ENCODE measurements at regions not wholly inside any gene's neighbourhood (a gene's known extent, or its start where the extent isn't known, plus 50 kb on each side); places are given as distances from the start of the nearest gene placed in this dataset.
A peak's percentile ranks its signal among the peaks of the same experiment; 100 is the strongest.
"Not testable (repeated sequence)": the region's sequence is repeated elsewhere in the genome, so short reads cannot be mapped to it uniquely, and the experiment has no call there.

DNA sequence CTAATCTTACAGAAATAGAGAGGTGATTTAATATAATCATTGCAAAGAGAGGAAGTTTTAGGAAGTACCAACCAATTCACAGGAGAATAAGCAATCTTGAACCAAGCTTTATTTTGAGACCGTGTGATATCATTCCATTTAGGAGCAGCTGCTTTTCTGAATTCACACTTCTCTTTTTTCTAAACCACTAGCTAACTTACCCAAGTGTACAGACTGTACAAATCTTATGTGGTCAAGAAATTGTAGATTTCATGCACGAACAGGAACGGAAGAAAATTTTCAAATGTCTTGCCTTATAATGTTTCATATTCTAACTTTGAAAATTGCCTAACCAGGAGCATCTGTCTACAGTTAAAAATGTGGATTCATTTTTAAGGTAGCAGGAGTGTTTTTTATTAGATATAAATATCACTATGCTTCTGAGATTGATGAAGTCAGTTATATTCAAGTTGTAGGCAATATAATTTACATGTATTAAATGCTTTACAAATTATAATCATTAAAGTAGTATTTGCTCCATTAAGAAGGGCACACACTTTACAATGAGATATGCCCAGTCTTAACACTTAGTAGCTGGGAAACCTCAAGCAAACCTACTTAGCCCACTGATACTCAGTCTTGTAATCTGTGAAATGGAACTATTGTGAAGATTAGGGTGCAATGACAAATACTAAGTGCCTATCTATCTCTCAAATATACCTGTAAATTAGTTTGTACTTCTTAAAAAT is 86.7 kb upstream of the FOXN2 start:
- DNase-seq: no peak

DNA sequence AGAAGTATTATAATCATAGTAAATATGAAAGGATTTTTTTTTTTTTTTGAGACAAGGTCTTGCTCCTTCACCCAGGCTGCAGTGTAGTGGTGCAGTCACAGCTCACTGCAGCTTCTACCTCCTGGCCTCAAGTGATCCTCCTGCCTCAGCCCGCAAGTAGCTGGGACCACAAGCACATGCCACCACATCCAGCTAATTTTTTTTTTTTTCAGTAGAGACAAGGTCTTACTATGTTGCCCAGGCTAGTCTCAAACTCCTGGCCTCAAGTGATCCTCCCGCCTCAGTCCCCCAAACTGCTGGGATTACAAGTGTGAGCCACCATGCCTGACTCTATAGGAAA is 86.2 kb upstream of the FOXN2 start:
- DNase-seq: no peak

DNA sequence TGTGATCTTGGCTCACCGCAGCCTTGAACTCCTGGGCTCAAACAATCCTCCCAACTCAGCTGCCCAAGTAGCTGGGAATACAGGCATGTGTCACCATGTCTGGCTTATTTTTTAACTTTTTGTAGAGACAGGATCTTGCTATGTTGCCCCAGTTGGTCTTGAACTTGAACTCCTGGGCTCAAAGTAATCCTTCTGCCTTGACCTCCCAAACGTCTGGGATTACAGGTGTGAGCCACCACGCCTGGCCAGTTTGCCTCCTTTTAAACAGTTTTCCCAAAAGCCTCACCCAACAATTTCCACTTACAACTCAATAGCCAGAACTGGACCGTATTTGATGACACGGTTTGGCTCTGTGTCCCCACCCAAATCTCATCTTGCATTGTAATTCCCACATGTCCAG is 85.4 kb upstream of the FOXN2 start:
- no peak for DNase-seq

DNA sequence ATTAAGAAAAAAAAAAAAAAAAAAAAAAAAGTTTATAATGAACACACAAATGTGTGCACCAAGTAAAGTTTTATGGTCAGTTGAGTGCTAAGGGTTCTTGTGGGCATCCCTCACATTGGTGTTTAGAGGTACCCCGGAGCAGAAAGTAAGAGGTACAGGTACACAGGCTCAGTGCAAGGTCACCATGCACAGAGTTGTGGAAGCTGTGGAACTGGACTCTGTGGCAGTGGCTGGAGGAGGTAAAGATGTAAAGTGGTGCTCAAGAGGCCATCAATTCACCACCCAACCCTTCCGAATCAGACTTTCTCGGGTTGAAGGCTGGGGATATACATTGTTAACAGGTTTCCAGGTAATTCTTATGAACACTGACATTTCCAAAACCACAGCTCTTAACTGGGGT is 83.6 kb upstream of the FOXN2 start:
- no peak for DNase-seq

DNA sequence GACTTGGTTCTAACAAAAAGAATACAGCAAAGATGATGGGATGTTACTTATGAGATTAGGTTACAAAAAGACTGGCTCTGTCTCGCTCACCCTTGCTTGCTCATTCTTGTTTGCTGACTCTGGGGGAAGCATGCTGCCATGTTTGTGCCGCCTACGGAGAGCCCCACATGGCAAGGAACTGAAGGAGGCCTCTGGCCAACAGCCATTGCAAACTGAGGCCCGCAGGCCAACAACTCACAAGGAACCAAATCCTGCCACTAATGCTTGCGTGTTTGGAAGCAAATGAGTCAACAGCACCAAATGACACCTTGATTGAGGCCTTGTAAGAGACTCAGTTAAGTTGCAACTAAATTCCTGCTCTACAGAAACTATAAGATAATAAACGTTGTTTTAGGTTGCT is 82.1 kb upstream of the FOXN2 start:
- DNase-seq: no peak

DNA sequence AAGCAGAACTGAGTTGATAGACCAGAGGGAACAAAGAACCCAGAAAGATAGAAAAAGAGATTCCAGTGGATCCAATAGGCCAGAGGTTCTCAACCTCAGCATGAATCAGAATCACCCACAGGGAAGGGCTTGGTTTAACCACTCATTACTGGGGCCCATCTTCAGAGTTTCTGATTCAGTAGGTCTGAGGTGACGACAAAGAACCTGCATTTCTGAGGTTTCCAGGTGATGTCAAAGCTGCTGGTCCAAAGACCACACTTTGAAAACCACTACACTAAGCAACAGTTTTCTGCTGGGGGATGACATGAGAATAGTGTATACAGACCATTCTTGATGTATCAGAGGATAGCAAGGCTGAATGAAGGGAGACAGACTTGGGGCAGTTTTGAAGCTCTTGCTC is 81.5 kb upstream of the FOXN2 start:
- no peak for DNase-seq

DNA sequence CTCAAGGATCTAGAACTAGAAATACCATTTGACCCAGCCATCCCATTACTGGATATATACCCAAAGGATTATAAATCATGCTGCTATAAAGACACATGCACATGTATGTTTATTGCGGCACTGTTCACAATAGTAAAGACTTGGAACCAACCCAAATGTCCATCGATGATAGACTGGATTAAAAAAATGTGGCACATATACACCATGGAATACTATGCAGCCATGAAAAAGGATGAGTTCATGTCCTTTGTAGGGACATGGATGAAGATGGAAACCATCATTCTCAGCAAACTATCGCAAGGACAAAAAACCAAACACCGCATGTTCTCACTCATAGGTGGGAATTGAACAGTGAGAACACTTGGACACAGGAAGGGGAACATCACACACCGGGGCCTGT is 80.7 kb upstream of the FOXN2 start:
- DNase-seq: not testable (repeated sequence)

DNA sequence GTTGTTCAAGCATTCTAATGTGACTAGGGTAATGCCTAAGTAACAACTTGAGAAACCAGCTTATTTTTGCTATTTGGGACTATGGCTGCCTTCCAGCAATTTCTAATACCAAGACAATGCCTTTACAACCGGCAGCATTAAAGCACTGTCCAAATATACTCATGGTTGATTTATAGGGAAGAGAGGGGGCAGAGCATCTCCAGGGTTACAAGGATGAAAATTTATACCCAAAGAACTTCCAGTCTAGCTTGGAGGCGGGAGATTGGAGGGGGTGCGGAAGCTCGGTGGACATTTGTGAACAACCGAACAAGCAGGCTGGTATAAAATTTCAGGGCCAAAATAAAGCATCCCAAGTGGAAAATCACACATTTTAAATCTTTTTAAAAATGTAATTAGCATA is 79.4 kb upstream of the FOXN2 start:
- no peak for DNase-seq

DNA sequence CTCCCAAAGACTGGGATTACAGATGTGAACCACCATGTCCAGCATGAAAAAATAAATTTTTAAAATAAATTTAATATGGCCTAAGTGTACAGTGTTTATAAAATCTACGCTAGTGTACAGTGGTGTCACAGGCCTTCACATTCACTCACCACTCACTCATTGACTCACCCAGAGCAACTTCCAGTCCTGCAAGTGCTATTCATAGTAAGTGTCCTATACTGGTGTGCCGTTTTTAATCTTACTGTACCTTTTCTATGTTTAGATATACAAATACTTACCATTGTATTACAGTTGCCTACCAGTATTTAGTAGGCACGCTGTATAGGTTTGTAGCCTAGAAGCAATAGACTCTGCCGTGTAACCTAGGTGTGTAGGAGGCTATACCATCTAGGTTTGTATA is 76.1 kb upstream of the FOXN2 start:
- DNase-seq: no peak

DNA sequence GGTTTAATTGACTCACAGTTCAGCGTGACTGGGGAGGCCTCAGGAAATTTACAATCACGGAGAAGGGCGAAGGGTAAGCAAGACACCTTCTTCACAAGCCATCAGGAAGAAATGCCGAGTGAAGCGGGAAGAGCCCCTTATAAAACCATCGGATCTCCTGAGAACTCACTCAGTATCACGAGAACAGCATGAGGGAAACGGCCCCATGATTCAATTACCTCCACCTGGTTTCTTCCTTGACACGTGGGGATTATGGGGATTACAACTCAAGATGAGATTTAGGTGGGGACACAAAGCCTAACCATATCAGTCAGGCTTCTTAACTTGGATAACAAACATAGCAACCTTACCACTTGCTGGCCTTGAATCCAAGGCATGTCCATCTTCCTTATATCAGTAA is 73.6 kb upstream of the FOXN2 start:
- no peak for DNase-seq

DNA sequence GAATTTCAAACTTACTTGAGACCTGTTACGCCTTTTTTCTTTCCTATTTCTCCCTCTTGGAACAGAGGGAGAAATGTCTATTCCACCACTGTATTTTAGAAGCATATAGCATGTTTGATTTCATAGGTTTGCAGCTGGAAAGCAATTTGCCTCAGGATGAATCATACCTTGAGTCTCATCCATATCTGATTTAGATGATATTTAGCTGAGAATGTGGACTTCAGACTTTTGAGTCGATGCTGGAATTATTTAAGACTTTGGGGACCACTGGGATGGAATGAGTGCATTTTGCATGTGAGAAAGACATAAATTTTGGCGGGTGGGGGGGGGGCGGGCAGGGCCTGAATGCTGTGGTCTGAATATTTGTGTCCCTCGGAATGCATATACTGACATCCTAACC is 67.3 kb upstream of the FOXN2 start:
- DNase-seq: peak; percentile 17

DNA sequence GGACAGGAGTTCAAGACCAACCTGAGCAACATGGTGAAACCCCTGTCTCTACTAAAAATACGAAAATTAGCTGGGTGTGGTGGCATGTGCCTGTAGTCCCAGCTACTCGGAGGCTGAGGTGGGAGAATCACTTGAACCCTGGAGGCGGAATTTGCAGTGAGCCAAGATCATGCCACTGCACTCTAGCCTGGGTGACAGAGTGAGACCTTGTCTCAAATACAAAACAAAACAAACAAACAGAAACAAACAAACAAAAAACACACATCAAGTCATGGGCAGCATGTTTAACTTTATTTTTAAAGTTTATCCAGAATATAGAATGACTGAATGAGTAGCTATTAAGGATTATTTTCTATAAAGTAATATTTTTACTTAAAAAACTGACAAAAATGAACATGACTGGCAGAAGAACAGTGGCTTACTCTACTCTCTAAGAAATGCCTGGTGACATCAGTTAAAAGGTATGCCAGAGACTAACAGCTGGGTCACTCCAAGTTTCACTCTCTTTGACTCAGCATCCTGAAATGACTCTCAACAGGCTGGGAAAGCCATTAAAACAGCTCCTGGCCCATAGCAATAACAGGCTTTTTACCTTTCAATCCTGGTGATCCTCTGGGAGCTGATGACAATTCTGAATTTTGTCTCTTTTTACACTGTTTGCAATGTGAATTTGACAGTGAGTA is 66.1 kb upstream of the FOXN2 start:
- peak; percentile 96 for DNase-seq

DNA sequence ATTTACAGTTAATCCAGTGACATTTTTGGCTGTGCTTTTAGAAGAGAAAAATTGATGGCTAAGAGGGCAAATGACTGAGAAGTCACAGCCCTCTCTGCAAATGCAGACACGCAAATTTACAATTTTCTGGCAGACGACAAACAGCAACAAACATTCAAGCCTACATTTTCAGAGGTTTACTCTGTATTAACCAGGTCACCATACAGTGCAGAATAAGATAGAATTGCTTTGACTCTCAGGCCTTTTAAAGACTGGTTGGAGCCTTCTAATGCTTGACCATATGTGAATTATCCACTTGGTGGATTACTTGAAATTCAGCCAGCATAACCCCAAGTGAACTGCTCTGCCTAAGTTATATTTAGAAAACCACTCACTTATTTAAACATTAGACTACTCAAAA is 65.5 kb upstream of the FOXN2 start:
- DNase-seq: peak; percentile 74

DNA sequence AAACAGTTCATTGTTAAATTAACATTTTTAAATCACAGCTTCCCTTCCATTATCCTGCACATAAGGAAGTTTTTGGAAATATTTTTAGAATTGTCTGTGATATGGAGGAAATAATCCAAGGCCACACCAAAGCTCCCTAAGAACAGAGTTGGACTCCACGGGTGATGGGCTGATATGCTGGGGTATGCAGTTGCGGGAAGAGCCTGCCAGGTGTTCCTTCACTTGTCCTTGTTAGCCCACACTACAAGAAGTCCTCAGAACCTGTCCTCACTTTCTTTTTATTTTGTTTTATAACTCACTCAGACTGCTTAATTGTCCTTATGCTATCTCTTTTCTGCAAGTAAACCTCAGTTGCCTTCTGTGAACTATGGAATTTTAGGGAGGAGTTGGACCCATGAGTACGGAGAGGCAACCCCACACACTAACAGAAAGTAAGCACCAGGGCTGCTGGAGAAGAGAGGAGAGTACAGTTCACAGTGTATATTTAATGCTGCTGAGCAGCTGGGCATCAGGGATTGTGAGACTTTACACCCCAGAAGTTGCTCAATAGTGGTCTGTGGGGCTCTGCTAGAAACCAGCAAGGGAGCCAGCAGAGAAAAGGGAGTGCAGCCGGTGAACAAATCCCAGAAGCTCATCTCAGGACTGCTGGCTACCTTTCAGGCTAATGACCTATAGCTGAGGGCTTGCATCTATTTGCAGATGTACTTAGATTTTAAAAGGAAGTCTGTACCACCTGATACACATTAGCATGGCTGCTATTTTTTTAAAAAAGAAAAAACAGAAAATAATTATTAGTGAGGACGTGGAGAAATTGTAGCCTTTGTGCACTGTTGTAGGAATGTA is 64.6 kb upstream of the FOXN2 start:
- peak; percentile 8 for DNase-seq

DNA sequence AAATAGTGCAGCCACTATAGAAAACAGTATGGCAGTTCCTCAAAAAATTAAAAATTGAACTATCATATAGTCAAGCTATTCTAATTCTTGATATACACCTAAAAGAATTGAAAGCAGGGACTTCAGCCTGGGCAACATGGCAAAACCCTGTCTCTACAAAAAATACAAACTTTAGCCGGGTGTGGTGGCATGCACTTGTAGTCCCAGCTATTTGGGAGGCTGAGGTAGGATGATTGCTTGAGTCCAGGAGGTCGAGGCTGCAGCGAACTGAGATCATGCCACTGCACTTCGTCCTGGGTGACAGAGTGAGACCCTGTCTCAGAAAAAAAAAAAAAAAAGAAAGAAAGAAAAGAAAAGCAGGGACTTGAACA is 64.0 kb upstream of the FOXN2 start:
- DNase-seq: no peak

DNA sequence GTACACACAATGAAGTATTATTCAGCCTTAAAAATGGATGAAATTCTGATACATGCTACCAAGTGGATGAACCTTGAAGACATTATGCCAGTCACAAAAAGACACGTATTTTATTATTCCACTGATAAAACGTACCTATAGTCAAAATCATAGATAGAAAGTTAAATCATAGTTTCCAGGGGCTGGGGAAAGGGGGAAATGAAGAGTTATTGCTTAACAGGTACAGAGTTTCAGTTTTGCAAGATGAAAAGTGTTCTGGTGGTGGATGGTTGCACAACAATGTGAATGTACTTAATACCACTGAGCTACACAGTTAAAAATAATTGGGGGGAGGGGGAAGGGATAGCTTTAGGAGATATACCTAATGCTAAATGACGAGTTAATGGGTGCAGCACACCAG is 63.5 kb upstream of the FOXN2 start:
- no peak for DNase-seq

DNA sequence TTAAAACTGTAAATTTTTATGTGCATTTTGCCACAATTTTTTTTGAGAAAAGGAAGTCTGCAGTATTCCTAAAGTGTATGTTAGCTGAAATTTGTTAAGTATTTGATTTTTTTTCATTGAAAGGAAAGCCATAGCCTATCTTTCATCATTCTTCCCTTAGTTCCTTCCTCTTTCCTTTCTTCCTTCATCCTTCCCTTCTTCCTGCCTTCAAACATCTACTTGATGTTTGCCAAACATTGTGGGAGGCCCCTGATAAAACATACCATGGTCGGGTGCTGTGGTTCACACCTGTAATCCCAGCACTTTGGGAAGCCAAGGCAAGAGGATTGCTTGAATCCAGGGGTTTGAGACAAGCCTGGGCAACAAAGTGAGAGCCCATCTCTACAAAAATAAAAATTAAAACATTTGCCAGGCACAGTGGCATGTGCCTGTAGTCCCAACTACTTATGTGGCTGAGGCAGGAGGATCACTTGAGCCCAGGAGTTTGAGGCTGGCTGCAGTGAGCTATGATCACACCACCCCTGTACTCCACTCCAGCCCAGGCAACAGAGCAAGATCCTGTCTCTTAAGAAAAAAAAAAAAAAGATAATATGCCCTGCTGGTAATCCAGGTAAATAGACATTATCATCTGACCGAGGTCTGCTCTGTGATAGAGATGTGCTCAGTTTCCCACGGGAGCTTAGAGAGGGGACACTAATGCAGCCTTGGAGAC is 62.9 kb upstream of the FOXN2 start:
- DNase-seq: no peak

DNA sequence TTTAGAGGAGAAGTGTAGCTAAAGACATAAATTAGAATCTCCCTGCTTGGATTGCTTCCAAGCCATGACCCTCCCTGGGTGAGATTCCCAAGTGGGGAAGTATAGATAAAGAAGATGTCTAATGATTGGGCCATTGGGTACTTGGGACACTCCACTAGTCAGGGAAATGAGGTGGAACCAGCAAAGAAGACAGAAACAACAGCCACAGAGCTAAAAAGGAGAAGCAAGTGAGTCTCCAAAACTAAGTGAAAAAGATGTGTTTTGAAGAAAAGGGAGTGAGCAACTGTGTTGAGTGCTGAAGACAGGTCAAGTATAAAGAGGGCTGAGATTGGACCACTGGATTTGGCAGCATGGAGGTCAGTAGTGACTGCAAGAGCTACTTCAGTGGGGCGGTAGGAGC is 61.2 kb upstream of the FOXN2 start:
- DNase-seq: no peak

DNA sequence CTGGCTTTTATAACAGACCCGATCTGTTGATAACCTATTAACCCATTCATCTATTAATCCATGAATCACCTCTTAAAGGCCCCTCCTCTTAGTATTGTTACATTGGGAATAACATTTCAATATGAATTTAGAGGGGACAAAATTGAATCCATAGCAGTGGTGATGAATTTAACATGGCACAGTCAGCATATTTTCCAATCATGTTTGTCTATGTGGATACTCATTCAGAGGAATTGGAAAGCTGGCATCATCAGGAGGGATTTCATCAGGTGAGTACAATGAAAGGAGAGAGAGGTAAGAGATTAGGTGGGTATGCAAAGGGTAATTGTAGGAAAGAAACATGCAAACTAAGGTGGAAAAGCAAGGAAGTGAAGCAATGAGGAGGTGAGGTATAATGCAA is 59.6 kb upstream of the FOXN2 start:
- DNase-seq: no peak

DNA sequence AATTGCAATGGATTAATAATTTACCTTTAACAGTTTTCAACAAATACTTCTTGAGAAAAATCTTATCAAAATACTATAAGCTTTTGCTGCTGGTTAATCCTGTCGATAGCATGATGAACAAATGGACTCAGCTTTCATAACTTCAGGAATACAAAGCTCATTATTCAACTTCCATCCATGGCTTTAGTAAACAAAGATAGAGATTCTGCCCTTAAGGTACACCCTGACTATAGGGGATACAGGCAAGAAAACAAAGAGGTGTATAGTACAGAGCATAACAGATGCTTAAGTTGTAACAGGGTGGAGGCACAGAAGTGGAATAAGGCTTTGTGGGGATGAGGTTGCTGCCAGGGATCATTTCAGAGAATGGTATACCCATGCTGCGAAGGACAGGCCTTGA is 57.0 kb upstream of the FOXN2 start:
- DNase-seq: no peak

DNA sequence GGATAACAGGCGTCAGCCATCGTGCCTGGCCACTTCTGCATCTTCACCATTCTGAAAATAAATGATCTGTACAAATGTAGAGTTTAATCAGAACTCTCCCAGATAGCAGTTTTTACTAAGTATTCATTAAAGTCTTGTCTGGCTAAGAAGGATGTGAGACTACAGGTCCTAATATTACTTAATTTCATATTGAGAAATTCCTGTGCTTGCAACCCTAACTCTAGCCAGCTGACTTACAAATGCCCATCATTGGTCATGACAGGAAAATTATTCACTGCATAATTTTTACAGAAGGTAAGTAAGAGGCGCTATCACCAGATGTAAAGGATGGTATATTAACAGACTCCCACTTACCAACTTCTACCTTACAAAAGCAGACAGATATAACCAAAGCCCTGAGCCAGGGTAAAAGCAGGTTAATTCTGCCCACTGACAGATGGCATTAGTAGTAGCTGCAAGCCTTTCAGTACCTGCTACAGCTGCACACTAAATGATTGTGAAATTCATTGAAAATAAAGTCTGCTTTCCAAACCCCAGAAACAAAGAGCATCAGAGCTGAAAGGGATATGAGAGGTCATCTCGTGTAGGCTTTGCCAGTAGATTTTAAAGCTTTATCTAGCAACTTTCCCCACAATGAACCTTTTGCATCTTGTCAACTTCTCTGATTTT is 55.9 kb upstream of the FOXN2 start:
- DNase-seq: no peak

DNA sequence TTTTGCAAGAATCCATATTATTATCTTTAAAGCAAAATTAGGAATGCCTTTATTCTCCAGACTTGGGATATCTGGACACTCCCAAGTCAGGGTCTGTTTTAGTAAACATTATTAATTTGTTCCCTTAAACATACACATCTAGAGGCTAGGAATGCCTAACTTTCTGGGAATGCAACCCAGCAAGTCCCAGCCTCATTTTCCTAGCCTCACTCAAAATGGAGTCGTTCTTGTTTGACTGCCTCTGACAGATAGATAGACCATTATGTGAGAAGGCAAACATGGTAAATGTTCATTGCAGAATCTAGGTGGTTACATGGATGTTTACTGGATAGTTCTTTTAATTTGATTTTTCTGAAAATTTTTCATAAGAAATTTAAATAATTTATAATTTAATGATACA is 54.7 kb upstream of the FOXN2 start:
- DNase-seq: no peak

DNA sequence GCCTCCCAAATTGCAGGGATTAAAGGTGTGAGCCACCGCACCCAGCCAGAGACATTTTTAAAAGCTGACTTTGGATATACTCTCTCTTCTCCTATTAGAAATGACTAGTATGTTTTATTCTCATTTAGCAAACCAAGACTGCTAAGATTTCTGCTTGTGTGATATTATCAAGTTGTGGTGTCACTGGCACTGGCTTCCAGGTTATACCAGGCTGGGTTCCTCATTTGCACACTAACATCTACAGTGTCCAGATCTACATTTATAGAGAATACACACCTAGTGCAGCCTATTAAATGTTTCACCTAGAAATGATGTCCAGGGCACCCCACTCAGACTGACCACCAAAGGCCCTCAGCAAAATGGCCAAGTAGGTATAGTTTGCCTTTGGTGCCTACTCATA is 49.9 kb upstream of the FOXN2 start:
- DNase-seq: no peak
